GM19397 (cell line): ENCODE measurements at regions not wholly inside any gene's neighbourhood (a gene's known extent, or its start where the extent isn't known, plus 50 kb on each side); places are given as distances from the start of the nearest gene placed in this dataset.

Experiments used
- ATAC-seq: cut with Tn5 transposase; IDR thresholded peaks from one replicate; pipeline ENCODE4 v1.9.1; 2021; ENCODE audit warnings: mild to moderate bottlenecking, moderate library complexity; ENCODE audit not compliant: unreplicated experiment

GRCh38 chr1:82560566-82560965 lies 759.8 kb downstream of the ADGRL2 start:
- ATAC-seq: no peak

- ATAC-seq: no peak
Observed at GRCh38 chr1:82555501-82555900, 754.8 kb downstream of the ADGRL2 start.

- ATAC-seq: no peak
Observed at GRCh38 chr1:82549841-82550240, 749.1 kb downstream of the ADGRL2 start.

GRCh38 chr1:82542766-82543165 lies 742.0 kb downstream of the ADGRL2 start:
- no peak for ATAC-seq

GRCh38 chr1:82542141-82542540 lies 741.4 kb downstream of the ADGRL2 start:
- no peak for ATAC-seq

- no peak for ATAC-seq
Observed at GRCh38 chr1:82540006-82540405, 739.3 kb downstream of the ADGRL2 start.

GRCh38 chr1:82538876-82539275 lies 738.1 kb downstream of the ADGRL2 start:
- ATAC-seq: no peak

GRCh38 chr1:82534996-82535395 lies 734.3 kb downstream of the ADGRL2 start:
- ATAC-seq: no peak

GRCh38 chr1:82525378-82525777 lies 724.6 kb downstream of the ADGRL2 start:
- no peak for ATAC-seq

GRCh38 chr1:82520611-82521010 lies 719.9 kb downstream of the ADGRL2 start:
- ATAC-seq: no peak

- ATAC-seq: no peak
Observed at GRCh38 chr1:82517586-82517985, 716.9 kb downstream of the ADGRL2 start.

GRCh38 chr1:82515650-82516049 lies 714.9 kb downstream of the ADGRL2 start:
- no peak for ATAC-seq

- no peak for ATAC-seq
Observed at GRCh38 chr1:82511441-82511840, 710.7 kb downstream of the ADGRL2 start.

- ATAC-seq: no peak
Observed at GRCh38 chr1:82510431-82510830, 709.7 kb downstream of the ADGRL2 start.

- ATAC-seq: no peak
Observed at GRCh38 chr1:82507011-82507410, 706.3 kb downstream of the ADGRL2 start.

GRCh38 chr1:82503822-82504221 lies 703.1 kb downstream of the ADGRL2 start:
- ATAC-seq: no peak

- ATAC-seq: no peak
Observed at GRCh38 chr1:82499022-82499421, 698.3 kb downstream of the ADGRL2 start.

- no peak for ATAC-seq
Observed at GRCh38 chr1:82494117-82494516, 693.4 kb downstream of the ADGRL2 start.

- no peak for ATAC-seq
Observed at GRCh38 chr1:82492159-82492558, 691.4 kb downstream of the ADGRL2 start.

- ATAC-seq: no peak
Observed at GRCh38 chr1:82491301-82492048, 690.7 kb downstream of the ADGRL2 start.

GRCh38 chr1:82487778-82488177 lies 687.0 kb downstream of the ADGRL2 start:
- no peak for ATAC-seq

GRCh38 chr1:82486969-82487368 lies 686.2 kb downstream of the ADGRL2 start:
- ATAC-seq: no peak

GRCh38 chr1:82486468-82486867 lies 685.7 kb downstream of the ADGRL2 start:
- no peak for ATAC-seq
